Stimulated activated CD8-positive, alpha-beta memory T cell treated with anti-CD3 and anti-CD28 coated beads, Interleukin-15, amount 100 ng/mL, for 48 hours (primary cell): ENCODE measurements at regions not wholly inside any gene's neighbourhood (a gene's known extent, or its start where the extent isn't known, plus 50 kb on each side); places are given as distances from the start of the nearest gene placed in this dataset.

Experiments used
- DNase-seq, 2 donors: peaks; one replicate each; pipeline ENCODE4 v3.0.0-alpha.2; 2020; ENCODE audit warnings: low read depth in 2 of 2

DNA sequence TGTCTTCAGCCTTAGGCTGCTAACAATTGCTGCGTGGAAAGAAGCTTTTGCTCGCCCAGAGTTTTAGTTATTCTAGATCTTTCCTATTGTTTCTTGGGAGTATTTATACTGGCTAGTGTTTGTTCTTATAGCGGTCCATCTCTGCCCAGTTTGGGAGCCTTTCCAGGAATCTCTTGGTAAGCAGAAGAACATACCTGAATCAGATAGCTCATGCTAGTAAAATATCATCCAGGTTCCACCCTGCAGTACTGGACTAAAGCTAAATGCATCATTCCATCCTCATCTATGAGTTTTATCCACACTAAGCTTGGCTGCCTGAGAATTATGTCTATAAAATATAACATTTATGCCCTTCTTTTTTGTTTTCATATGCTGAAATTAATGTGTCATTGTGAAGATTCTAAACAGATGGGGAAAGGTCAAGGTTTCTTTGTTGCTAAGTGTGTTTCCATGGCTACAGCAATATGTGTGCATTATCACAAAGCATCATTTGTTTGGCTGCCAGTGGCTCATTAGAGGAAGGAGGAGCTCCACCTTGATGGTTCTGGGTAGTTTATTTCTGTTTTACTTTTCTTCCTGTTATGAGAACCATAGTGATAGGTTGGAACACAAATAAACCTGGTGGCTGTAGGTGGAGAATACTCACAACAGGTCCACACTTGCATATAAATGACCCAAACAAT, 182.8 kb downstream of the PIK3C3 start:
- no peak for DNase-seq

DNA sequence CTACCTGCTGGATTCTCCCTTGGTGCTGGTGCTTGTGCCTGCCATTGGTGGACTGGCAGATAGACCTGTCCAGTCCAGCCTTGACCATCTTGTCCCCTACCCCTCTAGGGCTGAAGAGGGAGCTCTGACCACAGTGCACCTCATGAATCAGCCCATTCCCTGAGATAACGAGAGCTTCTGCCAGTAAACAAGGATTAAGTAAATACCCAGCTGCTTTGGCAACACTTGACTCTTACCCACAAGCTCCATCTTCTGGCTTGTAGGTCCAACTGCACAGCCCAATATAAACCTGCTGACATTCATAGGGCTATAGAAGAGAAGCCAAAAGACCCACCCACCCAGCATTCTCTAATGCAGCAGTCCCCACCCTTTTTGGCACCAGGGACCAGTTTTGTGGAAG, 186.4 kb downstream of the PIK3C3 start:
- DNase-seq, result no peak

DNA sequence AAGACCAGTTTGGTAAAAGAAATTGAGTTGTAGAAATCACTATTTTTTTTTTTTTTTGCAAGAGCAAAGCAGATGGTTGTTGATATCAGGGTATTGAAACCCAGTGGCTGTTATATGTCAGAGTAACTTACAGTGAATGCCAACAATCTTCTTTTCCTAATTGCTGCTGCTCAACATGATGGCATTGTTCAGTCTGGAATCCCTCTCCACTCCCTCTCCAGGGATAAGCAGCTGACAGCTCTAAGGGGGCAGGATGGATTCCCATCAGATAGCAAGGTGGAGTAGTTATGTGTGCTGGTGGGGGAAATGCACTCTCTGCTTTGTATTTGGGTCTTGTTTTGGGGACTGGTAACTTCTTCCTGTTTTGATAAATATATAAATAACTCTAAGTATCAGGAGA, 200.0 kb downstream of the PIK3C3 start:
- no peak for DNase-seq

DNA sequence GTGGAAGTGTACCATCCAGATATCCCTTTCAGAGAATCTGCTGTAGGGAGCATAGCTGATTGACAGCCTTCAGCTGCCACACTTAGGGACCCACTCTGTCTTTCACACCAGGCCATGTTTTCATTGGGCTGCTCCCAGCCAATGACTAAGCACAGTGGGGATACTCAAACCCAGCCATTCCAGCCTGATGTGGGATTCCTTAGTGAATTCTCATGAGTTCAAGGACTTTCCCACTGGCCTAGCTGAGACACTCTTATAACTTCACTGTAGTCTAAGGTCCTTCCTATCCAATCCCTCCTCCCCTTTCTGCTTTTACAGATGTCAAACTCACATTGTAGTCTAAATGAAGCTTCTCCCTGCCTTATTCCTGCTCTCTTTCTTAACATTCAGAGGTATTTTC, 201.2 kb downstream of the PIK3C3 start:
- no peak for DNase-seq

DNA sequence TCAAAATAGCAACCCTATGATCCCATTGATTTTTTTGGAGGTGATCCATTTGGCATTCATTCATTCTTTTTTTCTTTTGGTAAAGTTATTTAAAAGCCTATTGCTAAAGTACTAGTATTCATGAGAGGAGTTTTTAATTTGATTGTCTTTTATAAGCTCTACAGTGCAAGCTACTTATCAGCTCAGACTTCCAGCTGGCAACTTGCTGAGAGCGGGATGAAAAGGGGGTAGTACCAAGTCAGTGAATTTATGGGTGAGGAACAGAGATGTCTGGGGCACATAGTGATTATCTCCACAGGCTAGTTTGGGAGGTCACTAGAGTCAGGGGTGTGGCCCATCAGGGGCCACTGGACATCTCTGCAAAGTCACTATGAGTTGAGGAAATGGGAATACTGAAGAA, 202.4 kb downstream of the PIK3C3 start:
- DNase-seq, result no peak

DNA sequence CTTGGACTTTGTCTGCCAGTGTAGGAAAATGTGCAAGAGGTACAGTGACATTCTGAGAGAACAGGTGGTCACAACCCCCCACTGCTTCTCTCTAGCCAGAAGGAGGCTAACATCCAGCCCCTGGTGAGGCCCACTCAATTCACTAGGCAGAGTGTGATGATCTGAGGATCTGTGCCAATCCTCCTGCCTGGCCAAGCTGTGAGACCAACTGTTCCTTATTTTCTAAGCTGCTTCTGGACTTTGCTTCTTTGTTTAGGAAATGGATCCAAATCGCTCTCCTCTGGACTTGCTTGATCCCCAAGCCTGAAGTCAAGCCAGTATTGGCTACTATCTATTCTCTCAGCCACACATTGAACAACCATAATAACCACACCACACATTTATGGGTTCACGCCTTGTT, 202.8 kb downstream of the PIK3C3 start:
- no peak for DNase-seq

DNA sequence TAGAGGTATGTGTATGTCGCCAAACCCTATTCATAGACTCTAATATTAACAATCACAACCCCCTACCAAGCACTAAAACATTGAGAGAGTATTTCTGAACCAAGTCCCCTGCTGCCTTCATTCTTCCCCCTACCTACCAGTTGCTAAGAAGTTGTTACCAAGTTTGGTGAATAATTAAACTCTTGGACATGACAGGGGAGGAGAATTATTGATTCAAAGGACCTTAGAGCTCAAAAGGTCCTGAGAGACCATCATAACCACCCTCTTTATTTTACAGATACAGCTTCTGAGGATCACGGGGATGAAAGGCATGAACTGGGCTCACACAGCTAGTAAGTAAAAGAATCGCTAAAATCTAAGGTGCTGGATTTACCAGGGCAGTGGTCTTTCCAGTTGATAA, 204.1 kb downstream of the PIK3C3 start:
- DNase-seq, result no peak

DNA sequence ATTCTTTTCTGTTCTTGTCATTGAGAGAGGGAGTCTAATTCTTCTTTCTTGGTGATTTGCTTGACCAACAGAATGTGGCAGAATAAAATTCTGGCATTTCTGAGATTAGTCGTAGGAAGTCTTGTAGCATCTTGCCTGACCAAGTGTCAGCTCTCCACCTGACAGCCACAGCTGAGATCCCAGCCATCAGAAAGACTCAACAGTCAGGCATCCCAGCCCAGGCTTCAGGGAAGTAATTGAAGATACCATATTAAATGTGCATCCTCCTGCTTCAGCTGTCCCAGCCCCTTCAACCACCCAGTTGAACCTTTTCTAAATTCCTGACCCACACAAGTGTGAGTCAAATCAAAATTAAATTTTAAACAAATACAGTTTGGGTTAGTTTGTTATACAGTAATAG, 208.3 kb downstream of the PIK3C3 start:
- no peak for DNase-seq

DNA sequence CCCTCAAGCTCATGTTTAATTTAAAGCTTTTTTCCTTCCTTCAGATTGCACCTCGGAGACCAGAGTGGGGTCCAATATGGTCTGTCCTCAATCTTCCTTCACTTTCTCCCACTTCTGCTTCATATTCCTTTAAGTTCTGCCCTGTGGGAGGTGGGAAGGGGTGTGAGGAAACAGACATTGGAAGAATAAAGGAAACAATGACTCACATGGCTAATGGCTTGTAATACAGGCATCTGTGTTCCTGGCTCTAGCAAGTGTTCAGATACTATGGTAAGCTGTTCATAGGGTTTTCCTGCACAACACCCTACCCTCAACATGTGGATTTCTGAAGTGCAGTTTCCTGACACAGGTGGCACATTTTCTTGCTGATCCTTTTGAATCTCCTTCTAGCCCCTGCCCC, 209.5 kb downstream of the PIK3C3 start:
- DNase-seq, result no peak

DNA sequence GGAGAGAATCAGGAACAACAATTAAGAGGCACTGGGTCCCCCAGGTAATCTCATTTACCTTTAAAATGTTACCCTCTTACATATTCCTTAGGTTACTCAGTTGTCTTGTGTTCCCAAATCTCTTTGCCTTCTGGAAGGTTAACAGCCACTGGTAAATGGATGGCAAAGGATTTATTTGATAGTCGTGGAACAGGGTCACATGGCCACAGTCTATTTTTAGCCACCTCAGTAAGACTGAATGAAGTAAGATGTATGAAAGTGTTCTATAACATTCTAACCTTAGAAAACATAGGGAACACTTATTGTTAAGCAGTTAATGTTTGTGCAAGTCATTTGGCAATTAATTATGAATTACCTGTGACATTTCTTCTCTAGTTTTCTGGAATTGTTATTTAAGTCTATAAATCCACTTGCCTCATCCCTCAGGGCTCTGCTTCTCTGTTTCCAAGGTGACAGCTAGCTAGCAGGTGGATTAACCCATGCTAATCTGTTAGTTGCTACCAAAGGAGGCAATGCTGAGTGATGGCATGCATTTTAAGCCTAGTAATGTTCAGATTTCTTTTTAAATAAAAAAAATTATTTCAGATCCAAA, 211.0 kb downstream of the PIK3C3 start:
- DNase-seq, result no peak

DNA sequence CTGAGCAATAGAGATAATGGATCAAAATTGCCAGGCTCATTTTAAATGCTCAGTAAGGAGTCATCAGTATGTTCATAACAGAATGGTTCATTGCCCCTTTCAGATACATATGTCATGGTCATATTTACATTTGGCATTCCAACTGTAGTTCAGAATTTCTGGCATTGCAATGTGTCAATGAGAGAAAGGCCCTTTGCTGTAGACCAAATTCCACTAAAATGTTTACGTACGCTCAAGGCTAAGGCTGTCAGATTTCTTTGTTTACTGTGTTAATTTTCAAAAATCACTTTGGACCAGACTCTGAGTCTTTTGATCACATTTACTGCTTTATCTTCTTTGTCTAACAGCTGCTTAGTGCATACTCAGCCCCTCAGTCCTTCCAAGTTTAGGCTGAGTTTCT, 213.5 kb downstream of the PIK3C3 start:
- no peak for DNase-seq

DNA sequence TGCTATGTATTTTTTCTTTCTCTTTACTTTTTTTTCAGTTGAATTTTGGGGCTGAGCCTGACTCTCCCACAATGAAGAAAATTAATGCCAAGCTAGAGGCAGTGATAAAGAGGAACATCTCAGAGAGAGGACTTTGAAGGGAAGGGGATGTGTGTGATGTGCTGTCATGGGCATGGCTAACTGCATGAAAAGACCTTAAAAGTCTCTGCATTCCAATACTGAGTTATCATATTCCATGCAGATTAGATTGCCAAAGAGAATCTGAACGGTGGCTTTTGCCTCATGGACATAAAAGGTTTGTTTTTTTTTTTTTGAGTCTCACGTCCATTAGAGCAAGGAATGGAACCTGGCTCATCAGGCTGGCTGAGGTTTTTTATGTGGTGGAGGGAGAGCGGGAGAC, 213.9 kb downstream of the PIK3C3 start:
- DNase-seq, result no peak

DNA sequence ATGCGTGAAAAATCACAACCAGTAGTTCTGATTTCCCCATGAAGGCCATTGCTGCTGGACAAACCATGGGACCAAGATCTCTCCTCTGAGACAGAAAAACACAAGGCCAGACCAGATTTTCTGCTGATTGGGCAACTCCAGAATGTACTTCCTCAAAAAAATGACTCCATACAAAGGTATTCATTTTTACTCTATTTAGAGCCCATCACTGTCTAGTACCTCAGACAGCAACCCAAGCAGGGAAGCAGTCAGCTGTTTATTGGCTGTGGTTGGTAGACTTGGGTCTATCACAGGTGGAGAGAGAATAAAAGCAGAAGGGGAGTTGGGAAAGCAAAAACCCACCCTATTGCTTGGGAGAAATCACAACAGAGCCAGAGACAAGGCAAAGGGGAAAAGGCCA, 219.9 kb downstream of the PIK3C3 start:
- DNase-seq, result no peak

DNA sequence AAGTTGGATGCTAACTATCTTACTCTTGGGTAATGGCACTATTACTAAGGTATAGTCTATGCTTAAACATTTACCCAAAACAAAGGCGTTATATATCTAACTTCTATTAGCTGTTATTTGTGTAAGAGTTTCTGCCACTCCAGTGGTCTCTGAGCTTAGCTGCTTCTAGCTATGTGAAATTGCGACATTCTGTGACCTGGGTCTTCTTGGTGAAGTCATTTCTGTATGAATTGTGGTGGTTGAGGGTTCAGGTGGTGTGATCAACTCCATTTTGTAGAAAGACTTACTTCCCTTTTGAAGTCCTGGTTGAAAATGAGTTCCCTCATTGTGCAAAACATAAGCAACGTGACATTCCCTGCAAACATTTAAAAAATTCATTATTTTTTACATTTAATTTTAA, 221.6 kb downstream of the PIK3C3 start:
- DNase-seq, result no peak

DNA sequence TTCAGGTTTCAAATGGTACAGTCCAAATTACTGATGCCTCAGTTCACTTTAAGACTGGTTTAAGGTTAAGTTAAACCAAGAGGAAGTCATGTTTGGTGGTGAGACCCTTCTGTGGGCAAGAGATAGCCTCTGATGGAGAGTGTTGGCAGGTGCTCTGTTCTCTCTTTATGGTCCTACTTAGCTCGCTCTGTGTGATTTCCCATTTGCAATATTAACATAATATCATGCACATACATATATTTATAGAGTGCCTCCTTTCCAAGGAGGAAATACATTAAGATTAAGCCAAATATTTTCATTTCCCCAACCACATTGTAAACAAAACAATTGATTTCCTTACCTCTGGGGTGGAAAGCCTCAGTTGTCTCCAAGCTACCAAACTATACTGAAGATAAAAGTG, 222.4 kb downstream of the PIK3C3 start:
- DNase-seq, result no peak

DNA sequence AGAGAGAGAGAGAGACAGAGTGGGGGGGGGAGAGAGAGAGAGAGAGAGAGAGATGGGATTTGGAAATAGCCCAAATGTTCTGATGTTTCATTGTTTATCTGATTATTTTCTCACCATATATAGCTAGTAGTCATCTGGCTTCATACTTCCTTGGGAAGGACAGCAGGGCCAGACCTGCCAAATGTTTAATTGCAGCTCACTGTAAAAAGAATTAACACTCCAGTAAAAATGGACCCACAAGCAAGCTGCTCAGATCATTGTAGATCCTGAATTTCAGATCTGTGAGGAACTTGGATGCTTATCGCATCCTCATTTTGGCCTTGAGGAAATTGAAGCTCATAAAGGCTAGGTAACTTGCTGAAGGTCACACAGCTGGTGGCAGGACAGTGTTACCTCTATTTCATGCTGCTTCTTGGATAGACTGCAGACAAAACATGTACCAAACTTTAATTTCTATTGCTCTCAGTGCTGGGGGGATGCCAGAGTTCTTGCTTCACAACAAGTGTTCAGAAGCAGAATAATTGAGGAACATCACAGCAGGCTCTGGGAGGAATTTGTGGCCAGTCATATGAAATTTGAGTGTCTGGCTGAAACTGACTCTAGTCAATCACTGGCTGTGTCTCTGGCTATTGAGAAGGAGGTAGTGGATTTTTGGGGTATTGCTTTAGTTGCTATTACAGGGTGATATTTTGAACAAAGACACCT, 223.5 kb downstream of the PIK3C3 start:
- DNase-seq, result no peak

DNA sequence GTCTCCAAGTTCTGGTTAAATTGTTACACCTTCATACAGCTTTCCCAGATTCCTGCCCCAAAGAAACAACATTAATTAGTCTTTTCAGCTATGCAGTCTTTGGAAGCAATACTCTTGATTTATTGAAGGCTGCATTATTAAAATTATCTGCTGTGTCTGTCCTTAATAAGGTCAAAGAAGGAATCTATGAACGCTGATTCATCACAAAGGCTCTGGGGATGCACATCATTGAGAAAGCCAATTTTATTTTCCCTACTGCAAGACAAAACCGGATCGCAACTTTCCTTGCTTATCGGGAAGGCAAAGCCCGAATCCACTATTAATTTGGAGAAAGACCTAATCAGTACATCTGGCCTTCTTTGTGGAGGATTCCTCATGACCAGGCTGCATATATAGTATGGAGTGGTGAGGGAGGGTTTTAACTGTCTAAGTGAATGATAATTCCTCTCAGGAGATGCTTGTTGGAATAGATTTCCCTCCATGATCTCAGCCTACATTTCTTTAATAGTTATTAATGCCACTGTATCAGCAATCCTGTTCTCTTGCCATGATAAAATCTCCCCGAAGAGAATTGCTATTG, 224.6 kb downstream of the PIK3C3 start:
- DNase-seq, result no peak

DNA sequence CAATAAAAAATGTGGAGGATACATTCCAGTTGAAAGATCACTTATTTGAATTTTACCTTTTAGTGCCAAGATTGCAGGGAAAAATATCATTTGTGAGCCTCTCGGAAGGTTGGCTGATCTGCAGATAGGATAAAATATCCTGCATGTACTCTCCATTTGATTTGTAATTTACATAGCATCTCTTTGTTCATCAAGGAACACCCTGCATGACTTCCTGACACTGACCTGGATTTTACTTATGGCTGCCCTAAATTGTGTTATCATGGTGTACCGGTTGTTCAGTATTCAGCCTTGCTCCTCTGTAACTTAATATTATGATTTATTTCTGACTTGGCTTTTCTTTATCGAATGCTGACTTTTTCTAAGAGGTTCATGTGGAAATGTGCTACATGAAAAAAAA, 226.4 kb downstream of the PIK3C3 start:
- DNase-seq, result no peak

DNA sequence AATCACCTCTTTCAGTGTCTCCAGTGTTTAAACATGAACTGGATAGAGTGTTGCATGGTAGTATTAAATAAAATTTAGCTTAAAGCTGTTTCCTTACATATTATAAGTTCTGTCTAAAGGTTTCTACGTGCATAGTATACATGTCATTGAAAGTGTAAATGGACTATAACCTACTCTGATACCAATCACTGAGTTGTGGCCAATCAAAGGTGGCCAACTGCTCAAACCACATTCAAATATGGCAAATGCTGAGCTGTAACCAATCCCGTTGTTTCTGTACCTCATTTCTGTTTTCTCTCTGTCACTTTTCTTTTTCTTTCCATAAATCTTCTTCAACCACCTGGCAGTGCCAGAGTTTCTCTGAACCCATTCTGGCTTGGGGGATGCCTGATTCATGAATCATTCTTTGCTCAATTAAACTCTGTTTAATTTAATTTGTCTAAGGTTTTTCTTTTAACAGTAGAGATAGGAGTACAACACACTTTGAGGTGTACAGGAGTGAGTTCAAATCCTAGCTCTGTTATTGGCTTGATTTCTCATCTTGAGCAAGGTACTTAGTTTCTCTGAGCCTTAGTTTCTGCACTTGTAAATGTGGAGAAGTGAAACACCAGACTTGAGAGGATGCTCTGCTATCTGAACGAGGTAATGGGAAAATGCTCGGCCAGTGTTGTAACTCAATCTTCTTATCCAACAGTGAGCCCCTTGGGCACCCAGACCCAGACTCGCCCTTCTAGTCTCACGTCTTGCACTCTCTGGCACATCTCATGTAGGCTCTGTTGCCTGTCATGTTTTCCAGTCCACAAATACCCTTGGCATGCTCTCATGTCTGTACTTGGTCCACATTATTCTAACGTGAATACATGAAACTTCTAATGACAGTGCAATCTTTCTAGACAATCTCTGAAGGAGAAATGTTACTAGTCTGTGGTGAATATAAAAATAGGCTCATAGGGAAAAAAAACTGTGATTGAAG, 228.0 kb downstream of the PIK3C3 start:
- no peak for DNase-seq

DNA sequence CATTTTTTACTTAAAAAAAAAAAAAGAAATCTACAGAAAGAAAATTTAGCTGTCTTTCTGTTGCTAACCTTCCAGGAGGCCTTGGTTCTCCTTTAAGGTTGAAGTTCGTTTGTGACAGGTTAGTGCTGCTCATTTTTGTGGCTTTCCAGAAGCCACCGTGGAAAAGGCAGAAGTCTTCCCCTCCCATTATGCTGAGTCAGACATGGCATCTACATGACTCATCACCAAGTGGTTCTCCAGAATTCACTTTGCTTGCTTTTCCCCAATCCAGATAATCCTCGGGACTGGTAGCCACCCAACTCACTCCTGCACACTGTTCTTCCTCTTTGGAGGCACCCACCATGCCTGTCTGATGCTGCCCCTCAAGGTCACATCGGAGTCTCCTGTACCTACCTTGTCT, 228.7 kb downstream of the PIK3C3 start:
- DNase-seq, result no peak

DNA sequence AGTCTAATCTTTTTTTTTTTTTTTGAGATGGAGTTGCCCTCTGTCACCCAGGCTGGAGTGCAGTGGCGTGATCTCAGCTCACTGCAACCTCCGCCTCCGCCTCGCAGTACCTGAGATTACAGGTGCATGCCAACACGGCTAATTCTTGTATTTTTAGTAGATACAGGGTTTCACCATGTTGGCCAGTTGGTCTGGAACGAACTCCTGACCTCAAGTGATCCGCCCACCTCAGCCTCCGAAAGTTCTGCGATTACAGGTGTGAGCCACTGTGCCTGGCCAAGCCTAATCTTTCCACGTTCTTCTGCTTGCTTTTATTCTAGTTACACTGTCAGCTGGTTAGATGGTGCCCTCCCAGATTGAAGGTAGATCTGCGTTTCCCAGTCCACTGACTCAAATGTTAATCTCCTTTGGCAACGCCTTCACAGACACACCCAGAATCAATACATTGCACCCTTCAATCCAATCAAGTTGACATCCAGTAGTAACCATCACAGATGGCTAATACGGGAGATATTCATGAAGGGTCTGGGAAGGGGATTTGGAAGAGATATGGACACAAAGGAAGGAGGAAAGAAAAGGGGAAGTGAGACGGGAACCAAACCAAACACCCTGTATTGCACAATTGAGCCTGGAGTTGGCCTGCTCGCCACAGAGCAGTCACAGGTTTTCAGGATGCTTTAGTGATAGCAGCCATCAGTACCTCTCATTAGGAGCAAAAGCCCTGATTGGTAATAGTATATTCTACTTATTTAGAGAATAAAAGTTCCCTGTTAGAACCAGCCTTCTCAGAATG, 229.8 kb downstream of the PIK3C3 start:
- no peak for DNase-seq
